Epidermal melanocyte (primary cell): ENCODE measurements at regions not wholly inside any gene's neighbourhood (a gene's known extent, or its start where the extent isn't known, plus 50 kb on each side); places are given as distances from the start of the nearest gene placed in this dataset.

Source experiments
- DNase-seq: peaks from one replicate; pipeline ENCODE4 v3.0.0; 2011; ENCODE audit warnings: low spot score; ENCODE audit not compliant: insufficient read length

DNA sequence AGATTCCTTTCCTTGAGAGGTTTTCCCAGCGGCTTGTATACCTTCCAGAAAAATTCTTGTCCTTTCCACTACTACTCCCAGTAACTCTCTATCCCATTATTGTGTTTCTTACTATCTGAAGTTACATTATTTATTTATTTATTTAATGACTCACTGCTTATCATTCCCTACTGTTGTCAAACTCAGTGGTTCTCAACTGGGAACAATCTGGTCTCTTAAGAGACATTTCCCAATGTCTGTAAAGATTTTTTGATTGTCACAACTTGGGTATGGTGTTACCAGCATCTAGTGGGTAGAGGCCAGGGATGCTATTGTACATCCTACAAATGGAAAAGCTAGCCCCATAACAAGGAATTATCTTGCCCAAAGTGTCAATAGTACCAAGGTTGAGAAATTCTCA lies 771.5 kb upstream of the ADGRL2 start:
- DNase-seq: no peak

DNA sequence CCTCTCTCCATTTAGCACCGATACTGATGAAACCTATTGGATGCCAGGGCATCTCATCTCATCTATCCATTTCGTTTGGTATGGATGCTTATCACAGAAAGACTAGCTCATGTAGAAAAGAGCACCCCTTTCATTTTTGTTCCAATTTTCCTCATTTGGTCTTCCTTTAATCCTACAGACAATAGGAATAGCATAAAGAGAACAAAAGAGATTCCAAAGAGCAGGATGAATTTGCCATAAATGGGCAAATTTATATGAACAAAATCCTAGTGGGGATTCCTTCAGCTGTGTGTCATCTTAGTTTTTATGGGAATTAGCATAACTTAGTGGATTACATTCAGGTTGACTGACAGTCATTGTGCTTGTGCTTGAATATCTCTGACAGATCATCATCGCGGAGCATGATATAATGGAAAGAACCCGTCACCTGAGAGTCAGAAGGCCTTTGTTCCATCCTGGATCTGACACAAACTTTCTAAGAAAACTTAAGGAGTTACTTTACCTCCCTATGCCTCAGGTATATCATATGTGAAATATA lies 777.5 kb upstream of the ADGRL2 start:
- no peak for DNase-seq

GRCh38 chr1:81021134-81021533 lies 779.6 kb upstream of the ADGRL2 start:
- DNase-seq: no peak

DNA sequence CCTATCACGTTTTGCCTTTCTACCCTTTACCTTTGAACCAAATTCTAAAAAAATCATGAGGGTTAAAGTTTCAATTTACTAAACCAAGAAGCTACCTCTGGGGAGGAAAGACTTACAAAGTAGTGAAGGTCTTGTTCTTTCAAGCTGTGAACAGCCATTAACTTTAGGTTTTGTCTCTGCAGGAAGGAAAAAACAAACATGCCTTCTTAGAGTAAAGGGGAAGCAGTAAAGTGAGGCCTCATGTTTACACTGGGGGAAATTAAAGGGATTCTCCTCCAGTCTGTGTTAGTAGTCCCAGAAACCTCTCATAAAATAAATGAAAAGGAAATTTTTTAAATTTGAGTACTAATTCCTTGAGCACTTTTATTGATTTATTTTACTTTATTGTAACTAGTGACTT lies 780.2 kb upstream of the ADGRL2 start:
- no peak for DNase-seq

GRCh38 chr1:81010126-81010525 lies 790.6 kb upstream of the ADGRL2 start:
- no peak for DNase-seq

- DNase-seq: no peak
Measured at GRCh38 chr1:81008293-81008692, 792.4 kb upstream of the ADGRL2 start.

GRCh38 chr1:81007024-81007423 lies 793.7 kb upstream of the ADGRL2 start:
- DNase-seq: no peak

DNA sequence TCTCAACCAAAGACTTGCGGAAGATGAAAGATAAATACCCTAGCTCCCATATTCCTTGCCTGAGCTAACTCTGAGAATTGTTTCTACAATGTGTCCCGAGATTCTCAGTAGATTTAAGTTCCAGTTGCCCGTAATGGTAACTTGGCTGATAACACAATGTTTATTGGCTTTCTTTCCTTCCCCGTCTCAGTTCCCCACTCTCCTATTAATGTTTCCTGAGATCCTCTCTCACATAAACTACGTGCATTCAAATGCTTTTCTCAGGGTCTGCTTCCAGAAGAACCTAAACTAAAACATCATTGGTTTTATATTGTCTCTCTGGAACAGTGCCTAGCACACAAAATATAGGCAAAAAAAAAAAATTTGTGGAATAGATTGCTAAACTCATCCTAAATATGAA lies 794.2 kb upstream of the ADGRL2 start:
- DNase-seq: no peak

DNA sequence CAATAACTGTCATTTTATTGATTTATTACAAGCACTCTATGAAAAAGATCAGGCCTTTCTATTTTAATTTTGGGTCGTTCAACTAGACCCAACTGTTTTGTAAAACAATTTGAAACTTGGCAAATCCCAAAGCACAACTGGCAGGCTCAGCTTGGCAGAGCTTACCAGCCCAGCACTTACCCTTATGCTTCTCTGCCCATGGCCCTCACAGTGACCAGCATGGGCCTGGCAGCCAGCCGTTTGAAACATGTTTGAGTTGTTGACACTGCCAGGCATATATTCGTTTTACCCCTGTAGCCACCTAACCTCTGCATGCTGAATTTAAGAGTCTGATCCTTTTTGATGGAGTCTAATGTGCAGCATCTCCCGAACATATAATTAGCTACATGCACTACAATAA lies 796.7 kb upstream of the ADGRL2 start:
- no peak for DNase-seq

GRCh38 chr1:80994934-80995333 lies 805.8 kb upstream of the ADGRL2 start:
- no peak for DNase-seq

DNA sequence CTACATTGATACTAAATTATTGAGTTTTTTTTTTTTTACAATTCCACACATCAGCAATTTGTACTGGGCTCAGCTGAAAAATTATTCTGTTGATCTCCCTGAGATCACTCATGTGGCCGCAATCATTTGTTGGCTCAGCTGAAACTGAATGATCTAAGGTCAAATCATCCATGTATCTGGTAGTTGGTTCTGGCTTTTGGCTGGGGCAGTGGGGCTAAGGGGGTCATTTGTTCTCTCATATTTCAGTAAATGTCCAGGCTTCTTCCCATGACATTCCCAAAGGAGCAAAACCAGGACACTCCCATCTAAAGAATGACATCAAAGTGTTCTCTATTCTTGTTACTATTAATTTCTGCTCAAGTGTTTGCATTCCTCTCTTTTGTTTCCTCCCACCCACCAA lies 806.7 kb upstream of the ADGRL2 start:
- no peak for DNase-seq

DNA sequence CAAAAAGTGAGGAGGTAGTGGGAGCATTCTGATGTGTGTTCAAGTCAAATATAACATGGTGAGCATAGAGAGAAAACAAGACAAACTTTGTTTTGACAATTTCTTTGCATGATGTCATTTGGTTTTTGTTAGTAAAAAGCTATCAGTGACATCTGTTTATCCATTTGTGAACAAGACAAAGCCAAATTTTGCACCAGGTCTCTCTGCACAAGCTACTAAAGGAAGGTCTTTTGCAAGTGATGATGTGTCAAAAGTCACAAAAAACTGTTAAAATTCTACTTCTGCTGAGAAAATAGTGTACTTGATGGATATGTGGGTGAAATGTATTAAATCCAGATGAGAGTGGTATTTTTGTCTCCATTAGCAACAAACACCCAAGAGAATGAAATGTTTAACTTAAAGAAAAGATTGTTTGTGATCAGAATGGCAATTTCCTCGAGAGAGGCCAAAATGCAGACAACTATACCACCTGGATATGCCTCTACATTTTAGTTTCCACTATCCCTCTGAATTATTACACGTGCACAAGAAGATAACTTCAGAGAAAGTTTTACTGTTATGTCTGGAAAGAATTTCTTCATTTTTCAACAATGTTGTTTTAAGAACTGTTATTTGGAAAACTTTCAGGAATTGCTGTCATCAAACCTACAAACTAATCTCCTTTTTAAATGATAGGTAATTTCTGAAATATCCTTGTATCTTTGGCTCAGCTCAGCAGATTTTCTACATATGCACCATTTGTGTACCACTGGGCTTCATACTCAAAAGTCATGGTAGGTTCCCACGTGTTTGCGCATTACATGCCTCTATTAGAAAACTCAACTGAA lies 807.4 kb upstream of the ADGRL2 start:
- no peak for DNase-seq

DNA sequence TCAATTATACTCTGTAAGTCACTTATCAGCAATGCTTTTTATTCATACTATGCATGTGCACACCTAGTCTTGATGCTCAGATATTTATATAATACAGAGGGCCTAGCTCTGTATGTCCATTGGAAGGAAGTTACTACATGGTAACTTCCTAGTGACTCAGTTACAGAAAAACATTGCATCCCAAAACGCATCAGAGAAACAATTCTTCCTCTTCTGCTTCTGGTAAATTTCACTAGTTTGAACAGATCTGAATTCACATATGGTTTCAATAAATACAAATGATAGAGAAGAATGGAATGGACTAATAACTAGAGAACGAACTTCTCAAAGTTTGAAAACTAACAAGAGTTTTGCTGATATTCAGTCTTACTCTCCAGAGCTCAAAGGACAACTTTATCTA lies 811.3 kb upstream of the ADGRL2 start:
- no peak for DNase-seq

DNA sequence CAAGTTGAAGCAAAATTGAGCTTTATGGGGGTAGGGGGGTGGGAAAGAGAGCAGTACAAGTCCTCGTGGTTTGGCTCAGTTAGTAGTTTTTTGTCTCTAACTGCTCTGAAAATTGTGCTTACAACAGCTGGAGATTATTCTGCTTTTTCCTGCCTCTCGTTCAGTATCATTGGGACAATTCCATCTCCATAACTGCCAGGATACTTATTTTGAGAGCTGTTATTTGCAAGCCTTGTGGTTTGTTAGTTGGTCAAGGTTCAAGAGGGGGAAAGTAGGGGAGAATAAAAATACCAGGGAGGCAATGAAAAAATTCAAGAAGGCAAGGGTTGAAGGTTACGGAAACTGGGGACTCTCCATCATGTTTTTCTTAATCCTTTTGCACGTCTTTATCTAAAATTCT lies 811.8 kb upstream of the ADGRL2 start:
- no peak for DNase-seq

GRCh38 chr1:80987824-80988223 lies 812.9 kb upstream of the ADGRL2 start:
- no peak for DNase-seq

DNA sequence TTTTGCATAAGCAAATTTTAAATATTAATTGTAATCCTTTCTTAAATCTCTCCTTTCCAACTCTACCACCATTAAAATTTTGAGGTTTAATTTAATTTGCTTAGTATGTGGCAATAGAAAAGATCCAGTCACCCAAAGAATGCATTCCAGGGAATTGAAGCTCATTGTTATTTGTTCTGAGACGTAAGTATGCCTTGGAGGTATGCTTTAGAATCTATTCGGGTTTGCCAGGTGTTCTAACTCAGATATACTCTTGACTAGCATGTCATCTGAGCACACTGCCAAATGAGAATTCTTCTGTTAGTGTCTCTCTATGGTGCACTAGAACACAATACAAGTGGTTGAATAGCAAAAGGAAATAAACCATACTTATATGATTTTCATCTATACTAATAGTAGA lies 813.6 kb upstream of the ADGRL2 start:
- DNase-seq: no peak

DNA sequence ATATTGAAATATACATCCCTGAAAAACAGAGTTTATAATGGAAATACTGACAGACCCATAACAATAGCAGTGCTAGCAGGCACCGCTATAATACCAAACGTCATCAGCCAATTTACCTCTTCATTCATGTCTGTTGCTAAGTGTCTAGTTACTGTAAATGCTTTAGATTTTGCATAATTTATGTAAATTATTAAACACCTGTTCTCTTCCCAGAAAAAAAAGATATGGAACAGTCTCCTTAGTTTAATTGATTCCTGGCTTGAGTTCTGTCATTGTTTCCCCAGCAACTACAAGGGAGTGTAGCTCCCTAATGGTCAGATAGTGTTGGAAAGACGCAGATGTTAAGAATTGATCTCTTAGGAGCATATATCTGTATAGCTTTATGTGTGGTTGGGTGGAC lies 817.9 kb upstream of the ADGRL2 start:
- no peak for DNase-seq

DNA sequence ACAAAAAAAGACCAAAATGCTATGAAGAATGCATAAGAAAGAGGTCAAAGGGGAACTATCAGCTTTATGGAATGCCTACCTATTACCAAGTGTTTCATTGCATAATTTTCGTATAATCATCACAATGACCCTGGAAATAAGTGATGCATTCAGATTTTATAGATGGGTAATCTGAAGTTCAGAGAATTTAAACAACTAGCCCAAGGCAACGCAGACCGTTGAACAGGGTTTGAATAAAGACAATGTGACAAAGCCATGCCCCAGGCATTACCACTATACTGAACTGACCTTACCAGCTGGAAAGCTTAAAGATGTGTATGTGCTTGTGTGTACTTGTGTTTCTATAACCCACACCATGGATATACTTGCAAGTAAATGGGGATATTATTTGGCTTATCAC lies 827.6 kb upstream of the ADGRL2 start:
- no peak for DNase-seq

- no peak for DNase-seq
Measured at GRCh38 chr1:80966266-80966665, 834.5 kb upstream of the ADGRL2 start.

GRCh38 chr1:80962564-80962963 lies 838.2 kb upstream of the ADGRL2 start:
- no peak for DNase-seq

GRCh38 chr1:80961464-80962190 lies 839.1 kb upstream of the ADGRL2 start:
- no peak for DNase-seq

- no peak for DNase-seq
Measured at GRCh38 chr1:80933346-80933745, 867.4 kb upstream of the ADGRL2 start.

DNA sequence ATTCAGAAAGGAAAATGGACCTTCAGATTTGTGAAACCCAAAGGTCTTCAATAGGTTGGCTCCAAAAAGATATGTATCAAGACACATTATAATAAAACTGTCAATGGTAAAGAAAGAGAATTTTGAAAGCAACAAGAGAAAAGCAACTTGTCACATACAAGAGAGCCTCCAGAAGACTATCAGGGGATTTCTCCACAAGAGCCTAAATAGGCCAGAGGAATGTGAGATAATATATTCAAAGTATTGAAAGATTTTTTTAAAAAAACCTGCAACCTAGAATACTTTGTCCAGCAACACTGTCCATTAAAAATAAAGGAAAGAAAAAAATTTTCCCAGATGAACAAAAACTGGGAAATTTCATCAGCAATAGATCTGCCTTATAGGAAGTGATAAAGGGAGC lies 869.6 kb upstream of the ADGRL2 start:
- no peak for DNase-seq
